Neural cell (in vitro differentiated cells): ENCODE measurements at regions not wholly inside any gene's neighbourhood (a gene's known extent, or its start where the extent isn't known, plus 50 kb on each side); places are given as distances from the start of the nearest gene placed in this dataset.

Experiments used
- H2AFZ ChIP-seq: fragments of 200-600, 300-800 bp; sonication (generic), shearing (Covaris generic); 2 replicates; pipeline ENCODE4 v1.6.0; 2014; ENCODE audit warnings: low read depth, mild to moderate bottlenecking, antibody characterized with exemption, low read length, moderate library complexity
- H3F3A ChIP-seq: fragments of 200-600 bp; shearing (Covaris generic); 2 replicates; pipeline ENCODE4 v1.6.1; 2016; ENCODE audit warnings: mild to moderate bottlenecking, moderate library complexity, mixed read lengths, antibody characterized with exemption, low read length; ENCODE audit not compliant: insufficient read depth, poor library complexity, severe bottlenecking
- H3K27ac ChIP-seq: fragments of 200-600, 300-800 bp; sonication (generic), shearing (Covaris generic); 2 replicates; pipeline ENCODE4 v1.5.1; 2014; ENCODE audit warnings: mild to moderate bottlenecking, low read length, moderate library complexity
- H3K27me3 ChIP-seq: fragments of 300-800, 200-600 bp; sonication (generic), shearing (Covaris generic); 2 replicates; pipeline ENCODE4 v1.6.0; 2014; ENCODE audit warnings: mild to moderate bottlenecking, low read depth, low read length, moderate library complexity; ENCODE audit not compliant: insufficient read depth
- H3K36me3 ChIP-seq: fragments of 300-800, 200-600 bp; sonication (generic), shearing (Covaris generic); 2 replicates; pipeline ENCODE4 v1.5.1; 2014; ENCODE audit warnings: mild to moderate bottlenecking, antibody characterized with exemption, low read length, moderate library complexity; ENCODE audit not compliant: insufficient read depth
- H3K4me2 ChIP-seq: fragments of 300-800, 200-600 bp; sonication (generic), shearing (Covaris generic); 2 replicates; pipeline ENCODE4 v1.6.0; 2014; ENCODE audit warnings: mild to moderate bottlenecking, low read length
- H3K4me3 ChIP-seq: fragments of 300-800, 200-600 bp; sonication (generic), shearing (Covaris generic); 2 replicates; pipeline ENCODE4 v1.5.1; 2014; ENCODE audit warnings: mild to moderate bottlenecking, low read length, moderate library complexity
- H3K79me2 ChIP-seq: fragments of 200-600 bp; shearing (Covaris generic); replicated peaks from 2 replicates; pipeline ENCODE4 v1.6.0; 2014; ENCODE audit warnings: mild to moderate bottlenecking, low read length, moderate library complexity; ENCODE audit not compliant: insufficient read depth
- H3K9ac ChIP-seq: fragments of 300-800, 200-600 bp; sonication (generic), shearing (Covaris generic); 2 replicates; pipeline ENCODE4 v1.6.1; 2016; ENCODE audit warnings: mild to moderate bottlenecking, low read length, mixed read lengths
- H3K9me2 ChIP-seq: fragments of 200-600 bp; shearing (Covaris generic); 2 replicates; pipeline ENCODE4 v1.6.1; 2016; ENCODE audit warnings: mild to moderate bottlenecking, low read length, mixed read lengths; ENCODE audit not compliant: insufficient read depth
- H3K9me3 ChIP-seq: fragments of 200-600, 300-800 bp; sonication (generic), shearing (Covaris generic); 2 replicates; pipeline ENCODE4 v1.6.1; 2016; ENCODE audit warnings: mild to moderate bottlenecking, mixed run types, low read length, moderate library complexity, mixed read lengths
- H4K20me1 ChIP-seq: fragments of 200-600 bp; shearing (Covaris generic); 2 replicates; pipeline ENCODE4 v1.6.1; 2016; ENCODE audit warnings: mild to moderate bottlenecking, mixed run types; ENCODE audit not compliant: insufficient read depth
- CTCF ChIP-seq: fragments of 450-650 bp; IDR thresholded peaks from 2 replicates; pipeline ENCODE4 v1.5.1; 2014; ENCODE audit warnings: antibody characterized with exemption, mild to moderate bottlenecking, moderate library complexity; ENCODE audit not compliant: poor library complexity, severe bottlenecking
- EP300 ChIP-seq: fragments of 450-650 bp; conservative IDR thresholded peaks from 2 replicates; pipeline ENCODE4 v1.6.1; 2014; ENCODE audit warnings: antibody characterized with exemption, mild to moderate bottlenecking, moderate library complexity; ENCODE audit not compliant: poor library complexity, severe bottlenecking
- EZH2 ChIP-seq: fragments of 200-600, 300-800 bp; shearing (Covaris generic), sonication (generic); IDR thresholded peaks from 2 replicates; pipeline ENCODE4 v1.6.1; 2014; ENCODE audit warnings: antibody characterized with exemption, low read length, borderline replicate concordance, mild to moderate bottlenecking; ENCODE audit not compliant: insufficient read depth, poor library complexity, severe bottlenecking
- MXI1 ChIP-seq: fragments of 450-650 bp; conservative IDR thresholded peaks from 2 replicates; pipeline ENCODE4 v1.6.1; 2014; ENCODE audit warnings: antibody characterized with exemption, mild to moderate bottlenecking; ENCODE audit not compliant: poor library complexity, severe bottlenecking
- POLR2AphosphoS5 ChIP-seq: IDR thresholded peaks from 2 replicates; pipeline ENCODE4 v1.6.1; 2012
- RAD21 ChIP-seq: fragments of 450-650 bp; conservative IDR thresholded peaks from 2 replicates; pipeline ENCODE4 v1.6.1; 2014; ENCODE audit warnings: antibody characterized with exemption, mild to moderate bottlenecking, moderate library complexity
- REST ChIP-seq: IDR thresholded peaks from 2 replicates; pipeline ENCODE4 v1.6.1; 2012; ENCODE audit warnings: borderline replicate concordance
- SMC3 ChIP-seq: fragments of 450-650 bp; conservative IDR thresholded peaks from 2 replicates; pipeline ENCODE4 v1.6.1; 2014; ENCODE audit warnings: antibody characterized with exemption, mild to moderate bottlenecking, moderate library complexity; ENCODE audit not compliant: poor library complexity
- TAF1 ChIP-seq: IDR thresholded peaks from 2 replicates; pipeline ENCODE4 v1.6.1; 2012; ENCODE audit warnings: low read depth

GRCh38 chr3:151568184-151568583, 107.3 kb upstream of the IGSF10 start:
- Histone ChIP-seq H4K20me1 (no peaks in the 10 kb centered on the region), H3K9ac (no peak overlapping the region), H3K9me2 (no peaks in the 10 kb centered on the region), H3K36me3 (no peaks in the 10 kb centered on the region), H3F3A (no peaks in the 10 kb centered on the region), H3K27me3 (no peaks in the 10 kb centered on the region), H2AFZ (no peak overlapping the region), H3K27ac (no peak overlapping the region), H3K9me3 (no peaks in the 10 kb centered on the region), H3K4me2 (no peak overlapping the region), H3K79me2 (no peaks in the 10 kb centered on the region), H3K4me3 (no peak overlapping the region)
- no peak for TF ChIP-seq MXI1
- no peak for TF ChIP-seq REST
- TF ChIP-seq SMC3, result no peak
- TF ChIP-seq TAF1, result no peak
- TF ChIP-seq POLR2AphosphoS5, result no peak
- TF ChIP-seq EZH2, result no peak

GRCh38 chr3:151567477-151567876, 106.6 kb upstream of the IGSF10 start:
- no peaks in the 10 kb centered on the region for H3K9me2 ChIP-seq
- H3K27me3 ChIP-seq, result no peaks in the 10 kb centered on the region
- H3K36me3 ChIP-seq, result no peaks in the 10 kb centered on the region
- H2AFZ ChIP-seq, result no peak overlapping the region
- no peak overlapping the region for H3K27ac ChIP-seq
- no peak overlapping the region for H3K9ac ChIP-seq
- H3K79me2 ChIP-seq, result no peaks in the 10 kb centered on the region
- no peaks in the 10 kb centered on the region for H3K9me3 ChIP-seq
- no peak overlapping the region for H3K4me2 ChIP-seq
- H3K4me3 ChIP-seq, result no peak overlapping the region
- H3F3A ChIP-seq, result no peaks in the 10 kb centered on the region
- no peaks in the 10 kb centered on the region for H4K20me1 ChIP-seq
- TF ChIP-seq TAF1, result no peak
- TF ChIP-seq REST, result no peak
- no peak for TF ChIP-seq MXI1
- TF ChIP-seq RAD21, result no peak
- TF ChIP-seq EP300, result no peak
- no peak for TF ChIP-seq EZH2
- no peak for TF ChIP-seq SMC3
- TF ChIP-seq POLR2AphosphoS5, result no peak
- TF ChIP-seq CTCF, result no peak
